HCT116 (cell line): ENCODE measurements at regions not wholly inside any gene's neighbourhood (a gene's known extent, or its start where the extent isn't known, plus 50 kb on each side); places are given as distances from the start of the nearest gene placed in this dataset.

Source experiments
- ATAC-seq: fragments of 200-7000 bp; cut with Tn5 transposase; 2 replicates; pipeline ENCODE4 v1.9.1; 2020; ENCODE audit warnings: mild to moderate bottlenecking, moderate library complexity
- BruUV-seq: library from RNA; stranded (reverse); fragments of 400-500 nt; replicated peaks from 2 replicates; lab custom pipeline; 2021; lab: Mats Ljungman, UMichigan
- CTCF ChIA-PET: fragments of 300-600 bp; sonication (Branson Sonifier 250); formaldehyde crosslinking; loops from one replicate; lab custom pipeline; 2021; ENCODE audit warnings: antibody characterized with exemption; lab: Charles Lee
- POLR2A ChIA-PET: fragments of 300-600, 350-600 bp; sonication (Branson Sonifier 250); formaldehyde crosslinking; loops from one replicate; lab custom pipeline; 2021; ENCODE audit warnings: antibody characterized with exemption; lab: Charles Lee
- RAD21 ChIA-PET, 2 experiments: fragments of 300-600 bp; sonication (Branson Sonifier 250); formaldehyde crosslinking; loops; one replicate each; lab custom pipeline; 2023; ENCODE audit warnings: low total read pairs in 2 of 2; ENCODE audit not compliant: uncharacterized antibody in 2 of 2, unreplicated experiment in 2 of 2, low non-redundant PET in 1 of 2; lab: Charles Lee
- DNase-seq: peaks from one replicate; pipeline ENCODE4 v3.0.0-alpha.2; 2010; ENCODE audit warnings: low read depth, low spot score
- H2AFZ ChIP-seq: fragments of 200-600 bp; shearing (Covaris generic), sonication (generic); 2 replicates; pipeline ENCODE4 v1.6.1; 2017; ENCODE audit warnings: low read depth, mixed run types, mixed read lengths, antibody characterized with exemption, low read length; ENCODE audit not compliant: poor library complexity, severe bottlenecking
- H3K27ac ChIP-seq: 2 replicates; pipeline ENCODE4 v1.5.1; 2012; ENCODE audit warnings: low read depth, low read length
- H3K27me3 ChIP-seq: fragments of 200-600 bp; sonication (generic); 2 replicates; pipeline ENCODE4 v1.6.1; 2016; ENCODE audit warnings: mixed run types, low read length, mixed read lengths; ENCODE audit not compliant: insufficient read depth
- H3K36me3 ChIP-seq, 2 experiments: fragments of 200-500 bp in 1 of 2; fragments of 200-600 bp in 1 of 2; sonication (Bioruptor generic) in 1 of 2; sonication (generic) in 1 of 2; 2 replicates each; pipeline versions ENCODE4 v1.5.1 to v1.6.1; 2014 to 2016; ENCODE audit warnings: low read length in 2 of 2, inconsistent platforms in 1 of 2, mixed read lengths in 1 of 2, mixed run types in 1 of 2; ENCODE audit not compliant: insufficient read depth in 2 of 2, control insufficient read depth in 1 of 2
- H3K4me1 ChIP-seq, 2 experiments: fragments of 200-600 bp in 1 of 2; sonication (generic) in 1 of 2; 2 replicates each; pipeline versions ENCODE4 v1.5.1 to v1.6.1; 2012 to 2017; ENCODE audit warnings: low read length in 2 of 2, inconsistent platforms in 1 of 2, mild to moderate bottlenecking in 1 of 2, mixed read lengths in 1 of 2, mixed run types in 1 of 2, moderate library complexity in 1 of 2; ENCODE audit not compliant: insufficient read depth in 2 of 2, control insufficient read depth in 1 of 2
- H3K4me2 ChIP-seq: fragments of 200-600 bp; sonication (generic); 2 replicates; pipeline ENCODE4 v1.6.1; 2017; ENCODE audit warnings: mixed run types, low read length, mixed read lengths
- H3K4me3 ChIP-seq, 2 experiments: fragments of 200-600 bp in 1 of 2; sonication (generic) in 1 of 2; replicated peaks in 1 of 2; 2 replicates each; pipeline ENCODE4 v1.5.1; 2011 to 2016; ENCODE audit warnings: low read length in 2 of 2, control low read depth in 1 of 2, low read depth in 1 of 2, mild to moderate bottlenecking in 1 of 2, mixed read lengths in 1 of 2, mixed run types in 1 of 2
- H3K79me2 ChIP-seq: fragments of 200-600 bp; sonication (generic); 2 replicates; pipeline ENCODE4 v1.6.1; 2017; ENCODE audit warnings: mild to moderate bottlenecking, mixed run types, low read length, moderate library complexity, mixed read lengths; ENCODE audit not compliant: insufficient read depth
- H3K9ac ChIP-seq: fragments of 200-600 bp; sonication (generic); 2 replicates; pipeline ENCODE4 v1.6.1; 2016; ENCODE audit warnings: low read length, mixed read lengths
- H3K9me2 ChIP-seq: fragments of 200-600 bp; sonication (generic), shearing (Covaris generic); 2 replicates; pipeline ENCODE4 v1.6.1; 2017; ENCODE audit warnings: mixed run types, mild to moderate bottlenecking, moderate library complexity; ENCODE audit not compliant: insufficient read depth
- H3K9me3 ChIP-seq, 2 experiments: fragments of 200-500 bp in 1 of 2; fragments of 200-600 bp in 1 of 2; sonication (Bioruptor generic) in 1 of 2; sonication (generic) in 1 of 2; 2 replicates each; pipeline ENCODE4 v1.6.1; 2014 to 2017; ENCODE audit warnings: low read length in 2 of 2, mixed read lengths in 2 of 2, inconsistent platforms in 1 of 2, low read depth in 1 of 2, mild to moderate bottlenecking in 1 of 2, mixed run types in 1 of 2, moderate library complexity in 1 of 2; ENCODE audit not compliant: control insufficient read depth in 1 of 2, insufficient read depth in 1 of 2
- H4K20me1 ChIP-seq: fragments of 200-600 bp; sonication (generic), shearing (Covaris generic); 2 replicates; pipeline ENCODE4 v1.6.1; 2017; ENCODE audit warnings: mixed run types, mild to moderate bottlenecking, moderate library complexity; ENCODE audit not compliant: insufficient read depth
- CEBPB ChIP-seq: IDR thresholded peaks from 2 replicates; pipeline ENCODE4 v1.6.1; 2012; ENCODE audit warnings: low read depth
- ELF1 ChIP-seq: IDR thresholded peaks from 2 replicates; pipeline ENCODE4 v1.6.1; 2012; ENCODE audit warnings: low read depth, borderline replicate concordance
- FOSL1 ChIP-seq: IDR thresholded peaks from 2 replicates; pipeline ENCODE4 v1.6.1; 2012; ENCODE audit warnings: low read depth
- YY1 ChIP-seq: IDR thresholded peaks from 2 replicates; pipeline ENCODE4 v1.6.1; 2011; ENCODE audit warnings: low read length, low read depth, moderate library complexity, mild to moderate bottlenecking; ENCODE audit not compliant: insufficient replicate concordance; ENCODE audit errors: extremely low read depth
- ZNF274 ChIP-seq: fragments of 200-500 bp; sonication (Bioruptor generic); IDR thresholded peaks from 2 replicates; pipeline ENCODE4 v1.6.1; 2014; ENCODE audit warnings: mild to moderate bottlenecking, low read depth, low read length, inconsistent platforms
- intact Hi-C: fragments of 100-400 bp; cut with micrococcal nuclease; formaldehyde crosslinking; loops from 2 replicates; pipeline ENCODE4 v1.10.0; 2022
- TF ChIP-seq, protein P1 (sequence below): IDR thresholded peaks from 2 replicates; pipeline ENCODE4 v1.6.1; 2011; ENCODE audit warnings: mild to moderate bottlenecking, low read length, moderate library complexity; ENCODE audit not compliant: insufficient replicate concordance; ENCODE audit errors: extremely low read depth
- TF ChIP-seq, protein P2 (sequence below): IDR thresholded peaks from 2 replicates; pipeline ENCODE4 v1.6.1; 2012; ENCODE audit warnings: low read depth

DNA sequence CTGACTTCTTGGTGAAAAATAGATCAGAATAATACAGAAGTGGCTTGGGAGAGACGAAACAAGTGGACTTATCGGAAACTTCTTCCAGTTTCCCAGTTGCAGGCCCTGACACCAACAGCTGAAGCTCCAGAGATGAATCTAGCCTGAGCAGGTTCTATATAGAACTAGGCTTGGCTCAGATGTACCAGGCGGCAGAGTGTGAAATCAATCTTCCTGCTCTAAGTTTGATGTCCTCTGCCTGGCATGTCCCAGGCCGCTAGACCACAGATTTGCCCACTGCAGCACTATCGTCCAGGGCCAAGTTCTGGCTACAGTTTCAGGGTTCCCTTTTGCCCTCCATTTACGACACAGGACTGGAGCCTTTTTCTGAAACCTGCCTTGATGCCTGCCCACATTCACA is 91.3 kb upstream of the PLEKHA5 start (continued):
- no peak for TF ChIP-seq YY1
- TF ChIP-seq, protein P1, sequence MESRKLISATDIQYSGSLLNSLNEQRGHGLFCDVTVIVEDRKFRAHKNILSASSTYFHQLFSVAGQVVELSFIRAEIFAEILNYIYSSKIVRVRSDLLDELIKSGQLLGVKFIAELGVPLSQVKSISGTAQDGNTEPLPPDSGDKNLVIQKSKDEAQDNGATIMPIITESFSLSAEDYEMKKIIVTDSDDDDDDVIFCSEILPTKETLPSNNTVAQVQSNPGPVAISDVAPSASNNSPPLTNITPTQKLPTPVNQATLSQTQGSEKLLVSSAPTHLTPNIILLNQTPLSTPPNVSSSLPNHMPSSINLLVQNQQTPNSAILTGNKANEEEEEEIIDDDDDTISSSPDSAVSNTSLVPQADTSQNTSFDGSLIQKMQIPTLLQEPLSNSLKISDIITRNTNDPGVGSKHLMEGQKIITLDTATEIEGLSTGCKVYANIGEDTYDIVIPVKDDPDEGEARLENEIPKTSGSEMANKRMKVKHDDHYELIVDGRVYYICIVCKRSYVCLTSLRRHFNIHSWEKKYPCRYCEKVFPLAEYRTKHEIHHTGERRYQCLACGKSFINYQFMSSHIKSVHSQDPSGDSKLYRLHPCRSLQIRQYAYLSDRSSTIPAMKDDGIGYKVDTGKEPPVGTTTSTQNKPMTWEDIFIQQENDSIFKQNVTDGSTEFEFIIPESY = no peak
- TF ChIP-seq ZNF274 = no peak

DNA sequence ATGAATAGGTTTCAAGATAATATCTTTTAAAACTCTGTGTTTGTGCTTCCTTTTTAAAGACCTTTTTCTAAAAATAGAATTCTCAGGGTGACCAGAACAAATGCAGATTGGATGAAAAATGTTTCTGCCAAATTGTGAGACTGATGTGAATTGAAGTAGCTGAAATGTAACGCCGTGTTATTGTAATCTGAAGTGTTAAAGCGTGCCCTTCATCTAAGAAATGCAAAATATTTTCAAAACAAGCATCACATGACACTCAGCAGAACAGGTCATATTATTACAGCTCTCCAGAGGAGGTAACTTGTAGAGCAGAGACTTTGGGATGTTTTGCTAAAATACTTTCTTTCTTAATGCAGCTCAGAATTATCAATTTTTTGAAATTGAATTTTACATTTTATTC is 90.0 kb upstream of the PLEKHA5 start:
- no peaks in the 10 kb centered on the region for H3K27me3 ChIP-seq
- no peak overlapping the region for H3K27ac ChIP-seq
- H3K36me3 ChIP-seq = no peaks in the 10 kb centered on the region
- TF ChIP-seq CEBPB (no peak), ELF1 (no peak), FOSL1 (no peak)
- TF ChIP-seq, protein P1 = no peak
- TF ChIP-seq, protein P2, sequence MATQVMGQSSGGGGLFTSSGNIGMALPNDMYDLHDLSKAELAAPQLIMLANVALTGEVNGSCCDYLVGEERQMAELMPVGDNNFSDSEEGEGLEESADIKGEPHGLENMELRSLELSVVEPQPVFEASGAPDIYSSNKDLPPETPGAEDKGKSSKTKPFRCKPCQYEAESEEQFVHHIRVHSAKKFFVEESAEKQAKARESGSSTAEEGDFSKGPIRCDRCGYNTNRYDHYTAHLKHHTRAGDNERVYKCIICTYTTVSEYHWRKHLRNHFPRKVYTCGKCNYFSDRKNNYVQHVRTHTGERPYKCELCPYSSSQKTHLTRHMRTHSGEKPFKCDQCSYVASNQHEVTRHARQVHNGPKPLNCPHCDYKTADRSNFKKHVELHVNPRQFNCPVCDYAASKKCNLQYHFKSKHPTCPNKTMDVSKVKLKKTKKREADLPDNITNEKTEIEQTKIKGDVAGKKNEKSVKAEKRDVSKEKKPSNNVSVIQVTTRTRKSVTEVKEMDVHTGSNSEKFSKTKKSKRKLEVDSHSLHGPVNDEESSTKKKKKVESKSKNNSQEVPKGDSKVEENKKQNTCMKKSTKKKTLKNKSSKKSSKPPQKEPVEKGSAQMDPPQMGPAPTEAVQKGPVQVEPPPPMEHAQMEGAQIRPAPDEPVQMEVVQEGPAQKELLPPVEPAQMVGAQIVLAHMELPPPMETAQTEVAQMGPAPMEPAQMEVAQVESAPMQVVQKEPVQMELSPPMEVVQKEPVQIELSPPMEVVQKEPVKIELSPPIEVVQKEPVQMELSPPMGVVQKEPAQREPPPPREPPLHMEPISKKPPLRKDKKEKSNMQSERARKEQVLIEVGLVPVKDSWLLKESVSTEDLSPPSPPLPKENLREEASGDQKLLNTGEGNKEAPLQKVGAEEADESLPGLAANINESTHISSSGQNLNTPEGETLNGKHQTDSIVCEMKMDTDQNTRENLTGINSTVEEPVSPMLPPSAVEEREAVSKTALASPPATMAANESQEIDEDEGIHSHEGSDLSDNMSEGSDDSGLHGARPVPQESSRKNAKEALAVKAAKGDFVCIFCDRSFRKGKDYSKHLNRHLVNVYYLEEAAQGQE = no peak
- H3K4me3 ChIP-seq = no peak overlapping the region
- no peaks in the 10 kb centered on the region for H3K4me1 ChIP-seq
- no peaks in the 10 kb centered on the region for H3K79me2 ChIP-seq
- no peaks in the 10 kb centered on the region for H3K9me2 ChIP-seq
- no peaks in the 10 kb centered on the region for H4K20me1 ChIP-seq
- no peak for ATAC-seq
- BruUV-seq = no TSS peak
- no peaks in the 10 kb centered on the region for H3K9me3 ChIP-seq
- intact Hi-C loops = no loop called here
- POLR2A ChIA-PET = no interaction called here
- RAD21 ChIA-PET = no interaction called here
- CTCF ChIA-PET = no interaction called here
- H2AFZ ChIP-seq = no peak overlapping the region
- H3K9ac ChIP-seq = no peak overlapping the region
- H3K4me2 ChIP-seq = no peak overlapping the region
- no peak for DNase-seq
